Neural progenitor cell (in vitro differentiated cells): ENCODE measurements at regions not wholly inside any gene's neighbourhood (a gene's known extent, or its start where the extent isn't known, plus 50 kb on each side); places are given as distances from the start of the nearest gene placed in this dataset.
A peak's percentile ranks its signal among the peaks of the same experiment; 100 is the strongest.

Source experiments
- DNase-seq: peaks from one replicate; pipeline ENCODE4 v3.0.0-alpha.2; 2016; ENCODE audit warnings: low spot score
- H2AFZ ChIP-seq: fragments of 200-600 bp; sonication (generic); replicated peaks from 2 replicates; pipeline ENCODE4 v1.6.1; 2016; ENCODE audit warnings: antibody characterized with exemption
- H3F3A ChIP-seq: fragments of 200-600 bp; sonication (generic); 2 replicates; pipeline ENCODE4 v1.6.1; 2016; ENCODE audit warnings: antibody characterized with exemption, low read depth
- H3K27ac ChIP-seq: fragments of 200-600 bp; sonication (generic); 2 replicates; pipeline ENCODE4 v1.5.1; 2016; ENCODE audit warnings: mild to moderate bottlenecking
- H3K27me3 ChIP-seq: fragments of 200-600 bp; sonication (generic); 2 replicates; pipeline ENCODE4 v1.6.1; 2016; ENCODE audit warnings: mild to moderate bottlenecking, moderate library complexity
- H3K36me3 ChIP-seq: fragments of 200-600 bp; sonication (generic); 2 replicates; pipeline ENCODE4 v1.5.1; 2016
- H3K4me1 ChIP-seq: fragments of 200-600 bp; sonication (generic); 2 replicates; pipeline ENCODE4 v1.6.1; 2016; ENCODE audit warnings: mixed run types
- H3K4me2 ChIP-seq: fragments of 200-600 bp; sonication (generic); 2 replicates; pipeline ENCODE4 v1.6.1; 2016
- H3K4me3 ChIP-seq: fragments of 200-600 bp; sonication (generic); 2 replicates; pipeline ENCODE4 v1.5.1; 2016
- H3K79me2 ChIP-seq: fragments of 200-600 bp; sonication (generic); 2 replicates; pipeline ENCODE4 v1.6.1; 2016; ENCODE audit warnings: low read depth
- H3K9ac ChIP-seq: fragments of 200-600 bp; sonication (generic); 2 replicates; pipeline ENCODE4 v1.6.1; 2016
- H3K9me3 ChIP-seq: fragments of 200-600 bp; sonication (generic); 2 replicates; pipeline ENCODE4 v1.5.1; 2016; ENCODE audit warnings: low read depth
- H4K20me1 ChIP-seq: fragments of 200-600 bp; sonication (generic); 2 replicates; pipeline ENCODE4 v1.6.1; 2016; ENCODE audit warnings: low read depth
- H3K27ac Mint-ChIP-seq: 3 replicates; pipeline ENCODE4 v1.8.0; 2021; ENCODE audit warnings: mixed read lengths
- H3K27me3 Mint-ChIP-seq: 2 replicates; pipeline ENCODE4 v1.8.0; 2022; ENCODE audit warnings: low read depth, mild to moderate bottlenecking, inconsistent platforms, moderate library complexity, mixed read lengths; ENCODE audit not compliant: insufficient read depth
- H3K36me3 Mint-ChIP-seq: 3 replicates; pipeline ENCODE4 v1.8.0; 2021; ENCODE audit warnings: mixed read lengths
- H3K4me1 Mint-ChIP-seq: 3 replicates; pipeline ENCODE4 v1.8.0; 2021; ENCODE audit warnings: mixed read lengths
- H3K4me3 Mint-ChIP-seq: 3 replicates; pipeline ENCODE4 v1.8.0; 2021; ENCODE audit warnings: mild to moderate bottlenecking, moderate library complexity, mixed read lengths
- H3K9me3 Mint-ChIP-seq: 3 replicates; pipeline ENCODE4 v1.8.0; 2020; ENCODE audit warnings: mixed read lengths
- EZH2 ChIP-seq: fragments of 200-600 bp; sonication (generic); IDR thresholded peaks from 2 replicates; pipeline ENCODE4 v1.6.1; 2017; ENCODE audit warnings: antibody characterized with exemption, mild to moderate bottlenecking, moderate library complexity
- EZH2phosphoT487 ChIP-seq: fragments of 200-600 bp; sonication (generic); IDR thresholded peaks from 2 replicates; pipeline ENCODE4 v1.6.1; 2017; ENCODE audit warnings: antibody characterized with exemption
- TF ChIP-seq, protein P1 (sequence below): fragments of 200-600 bp; sonication (generic); IDR thresholded peaks from 2 replicates; pipeline ENCODE4 v1.5.1; 2017; ENCODE audit warnings: antibody characterized with exemption, mild to moderate bottlenecking

DNA sequence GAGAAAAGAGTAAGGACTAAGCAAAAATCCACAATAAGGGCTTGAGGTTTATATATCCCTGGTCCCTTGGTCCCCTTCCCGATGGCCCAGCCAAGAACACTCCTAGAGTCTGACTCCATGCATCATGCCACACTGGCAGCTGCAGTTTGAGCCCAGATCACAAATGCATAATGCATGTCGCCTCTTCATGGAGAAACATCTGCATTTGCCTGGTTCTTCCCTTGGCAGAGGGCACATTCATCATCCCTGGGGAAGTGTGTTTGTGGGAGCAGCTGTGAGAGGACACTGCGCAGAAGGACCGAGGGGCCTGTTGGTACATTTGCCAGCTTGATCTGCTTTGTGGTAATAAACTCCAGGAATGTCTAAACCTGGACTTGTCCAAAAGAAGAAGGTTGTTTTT, 731.8 kb downstream of the FGF9 start:
- peaks cover 6% of the 10 kb centered on the region for H3K9me3 Mint-ChIP-seq
- Histone ChIP-seq H3F3A (peaks cover 17% of the 10 kb centered on the region), H3K9me3 (no peaks in the 10 kb centered on the region), H3K4me3 (no peak overlapping the region), H3K36me3 (no peaks in the 10 kb centered on the region), H3K4me1 (peaks cover 33% of the 10 kb centered on the region), H4K20me1 (no peaks in the 10 kb centered on the region), H2AFZ (no peak overlapping the region), H3K4me2 (no peak overlapping the region), H3K79me2 (no peaks in the 10 kb centered on the region), H3K9ac (no peak overlapping the region), H3K27ac (no peak overlapping the region), H3K27me3 (no peaks in the 10 kb centered on the region)
- DNase-seq: no peak
- no peak overlapping the region for H3K4me3 Mint-ChIP-seq
- no peaks in the 10 kb centered on the region for H3K36me3 Mint-ChIP-seq
- H3K27ac Mint-ChIP-seq: peak overlapping the region; percentile 49
- peaks cover 29% of the 10 kb centered on the region for H3K4me1 Mint-ChIP-seq
- peaks cover 3% of the 10 kb centered on the region for H3K27me3 Mint-ChIP-seq
- TF ChIP-seq, protein P1, sequence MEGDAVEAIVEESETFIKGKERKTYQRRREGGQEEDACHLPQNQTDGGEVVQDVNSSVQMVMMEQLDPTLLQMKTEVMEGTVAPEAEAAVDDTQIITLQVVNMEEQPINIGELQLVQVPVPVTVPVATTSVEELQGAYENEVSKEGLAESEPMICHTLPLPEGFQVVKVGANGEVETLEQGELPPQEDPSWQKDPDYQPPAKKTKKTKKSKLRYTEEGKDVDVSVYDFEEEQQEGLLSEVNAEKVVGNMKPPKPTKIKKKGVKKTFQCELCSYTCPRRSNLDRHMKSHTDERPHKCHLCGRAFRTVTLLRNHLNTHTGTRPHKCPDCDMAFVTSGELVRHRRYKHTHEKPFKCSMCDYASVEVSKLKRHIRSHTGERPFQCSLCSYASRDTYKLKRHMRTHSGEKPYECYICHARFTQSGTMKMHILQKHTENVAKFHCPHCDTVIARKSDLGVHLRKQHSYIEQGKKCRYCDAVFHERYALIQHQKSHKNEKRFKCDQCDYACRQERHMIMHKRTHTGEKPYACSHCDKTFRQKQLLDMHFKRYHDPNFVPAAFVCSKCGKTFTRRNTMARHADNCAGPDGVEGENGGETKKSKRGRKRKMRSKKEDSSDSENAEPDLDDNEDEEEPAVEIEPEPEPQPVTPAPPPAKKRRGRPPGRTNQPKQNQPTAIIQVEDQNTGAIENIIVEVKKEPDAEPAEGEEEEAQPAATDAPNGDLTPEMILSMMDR: no peak
- TF ChIP-seq EZH2phosphoT487: no peak

- peaks cover 3% of the 10 kb centered on the region for H3K27me3 Mint-ChIP-seq
- no peak overlapping the region for H3K27ac ChIP-seq
- no peaks in the 10 kb centered on the region for H3K36me3 ChIP-seq
- no peak overlapping the region for H3K9ac ChIP-seq
- H3K4me3 Mint-ChIP-seq: no peak overlapping the region
- DNase-seq: no peak
- no peaks in the 10 kb centered on the region for H3K79me2 ChIP-seq
- peaks cover 29% of the 10 kb centered on the region for H3K4me1 Mint-ChIP-seq
- no peak overlapping the region for H3K4me2 ChIP-seq
- H4K20me1 ChIP-seq: no peaks in the 10 kb centered on the region
- H3K27ac Mint-ChIP-seq: no peak overlapping the region
- no peak overlapping the region for H3K4me3 ChIP-seq
- no peaks in the 10 kb centered on the region for H3K36me3 Mint-ChIP-seq
- peaks cover 17% of the 10 kb centered on the region for H3F3A ChIP-seq
- H3K4me1 ChIP-seq: peaks cover 29% of the 10 kb centered on the region
- TF ChIP-seq, protein P1: no peak
- TF ChIP-seq EZH2 (no peak), EZH2phosphoT487 (no peak)
- H3K27me3 ChIP-seq: no peaks in the 10 kb centered on the region
- no peak overlapping the region for H2AFZ ChIP-seq
- no peaks in the 10 kb centered on the region for H3K9me3 ChIP-seq
- peaks cover 6% of the 10 kb centered on the region for H3K9me3 Mint-ChIP-seq
These were observed 732.3 kb downstream of the FGF9 start for GRCh38 chr13:22403144-22403543.

DNA sequence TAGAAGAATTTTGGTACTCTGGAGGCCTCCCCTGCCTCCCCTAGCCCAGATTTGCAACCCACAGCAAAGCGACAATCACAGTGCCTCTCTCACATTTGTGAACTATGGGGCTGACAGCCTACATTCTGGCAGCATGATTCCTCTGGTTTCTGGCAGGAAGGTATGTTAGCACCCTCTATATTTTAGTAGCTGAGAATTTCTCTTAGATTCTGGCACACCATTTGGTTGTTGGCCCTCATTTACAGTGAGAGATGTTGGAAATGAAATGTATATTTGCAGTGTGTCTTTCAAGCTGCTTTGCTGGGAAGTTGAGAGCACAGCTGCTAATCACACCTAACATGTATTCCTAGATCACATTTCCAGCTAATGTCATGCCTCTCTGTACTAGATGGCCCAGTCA, 735.0 kb downstream of the FGF9 start:
- H3K4me3 Mint-ChIP-seq: no peak overlapping the region
- no peak overlapping the region for H3K27ac ChIP-seq

More for the DNA sequence above, 735.0 kb downstream of the FGF9 start:
- Histone ChIP-seq H4K20me1 (no peaks in the 10 kb centered on the region), H3K9me3 (no peaks in the 10 kb centered on the region), H3K4me3 (no peak overlapping the region), H3K36me3 (no peaks in the 10 kb centered on the region), H3K4me1 (peaks cover 28% of the 10 kb centered on the region), H3F3A (peaks cover 17% of the 10 kb centered on the region), H3K79me2 (no peaks in the 10 kb centered on the region), H3K27me3 (no peaks in the 10 kb centered on the region), H3K9ac (no peak overlapping the region), H2AFZ (peak overlapping the region; percentile 26), H3K4me2 (no peak overlapping the region)
- H3K27ac Mint-ChIP-seq: peak overlapping the region; percentile 57
- H3K27me3 Mint-ChIP-seq: peaks cover 5% of the 10 kb centered on the region
- peaks cover 6% of the 10 kb centered on the region for H3K9me3 Mint-ChIP-seq
- no peaks in the 10 kb centered on the region for H3K36me3 Mint-ChIP-seq
- DNase-seq: no peak
- TF ChIP-seq EZH2 (no peak), EZH2phosphoT487 (no peak)
- TF ChIP-seq, protein P1: no peak
- peaks cover 29% of the 10 kb centered on the region for H3K4me1 Mint-ChIP-seq
